HG03064 (cell line): ENCODE measurements at regions not wholly inside any gene's neighbourhood (a gene's known extent, or its start where the extent isn't known, plus 50 kb on each side); places are given as distances from the start of the nearest gene placed in this dataset.

Experiments used
- ATAC-seq: cut with Tn5 transposase; IDR thresholded peaks from one replicate; pipeline ENCODE4 v1.9.1; 2021; ENCODE audit warnings: low read depth; ENCODE audit not compliant: unreplicated experiment

- ATAC-seq: no peak
These were observed 395.3 kb upstream of the PITX2 start for GRCh38 chr4:111018216-111018615.

GRCh38 chr4:111020476-111020875, 397.6 kb upstream of the PITX2 start:
- ATAC-seq: no peak

- ATAC-seq: no peak
These were observed 398.1 kb upstream of the PITX2 start for GRCh38 chr4:111020961-111021360.

GRCh38 chr4:111022758-111023157, 399.9 kb upstream of the PITX2 start:
- ATAC-seq: no peak

- no peak for ATAC-seq
These were observed 404.6 kb upstream of the PITX2 start for GRCh38 chr4:111027526-111027925.

- ATAC-seq: no peak
These were observed 405.9 kb upstream of the PITX2 start for GRCh38 chr4:111028795-111029194.

GRCh38 chr4:111031001-111031579, 408.2 kb upstream of the PITX2 start:
- no peak for ATAC-seq

GRCh38 chr4:111031596-111031995, 408.7 kb upstream of the PITX2 start:
- no peak for ATAC-seq

- ATAC-seq: no peak
These were observed 414.9 kb upstream of the PITX2 start for GRCh38 chr4:111037591-111038360.

- ATAC-seq: no peak
These were observed 418.0 kb upstream of the PITX2 start for GRCh38 chr4:111040904-111041303.

- ATAC-seq: no peak
These were observed 420.4 kb upstream of the PITX2 start for GRCh38 chr4:111043286-111043685.

GRCh38 chr4:111045992-111046391, 423.1 kb upstream of the PITX2 start:
- ATAC-seq: no peak

GRCh38 chr4:111046811-111047210, 423.9 kb upstream of the PITX2 start:
- no peak for ATAC-seq

GRCh38 chr4:111048316-111048715, 425.4 kb upstream of the PITX2 start:
- no peak for ATAC-seq

- no peak for ATAC-seq
These were observed 441.6 kb upstream of the PITX2 start for GRCh38 chr4:111064342-111064993.

- no peak for ATAC-seq
These were observed 443.1 kb upstream of the PITX2 start for GRCh38 chr4:111066001-111066400.

- no peak for ATAC-seq
These were observed 443.6 kb upstream of the PITX2 start for GRCh38 chr4:111066447-111066846.

GRCh38 chr4:111066887-111067286, 444.0 kb upstream of the PITX2 start:
- no peak for ATAC-seq

GRCh38 chr4:111068883-111069282, 446.0 kb upstream of the PITX2 start:
- no peak for ATAC-seq

GRCh38 chr4:111070390-111070789, 447.5 kb upstream of the PITX2 start:
- ATAC-seq: no peak

GRCh38 chr4:111074523-111075114, 451.7 kb upstream of the PITX2 start:
- ATAC-seq: no peak
